ENCODE measurements at regions not wholly inside any gene's neighbourhood (a gene's known extent, or its start where the extent isn't known, plus 50 kb on each side); places are given as distances from the start of the nearest gene placed in this dataset.

GRCh38 chr3:78013653-78014052, 973.8 kb downstream of the ROBO2 start:
- no peak for DNase-seq (ENCODE audit: low read depth)
- no peak overlapping the region for H3K4me3 ChIP-seq (ENCODE audit: low read depth, low read length)
- TF ChIP-seq CTCF (IDR thresholded peaks at IDR 0.05; ENCODE audit: low read depth, low read length, missing control alignments): no peak

GRCh38 chr3:78015856-78016255, 976.0 kb downstream of the ROBO2 start:
- TF ChIP-seq CTCF (IDR thresholded peaks at IDR 0.05; ENCODE audit: low read depth, low read length, missing control alignments): no peak
- H3K4me3 ChIP-seq (ENCODE audit: low read depth, low read length): no peak overlapping the region
- no peak for DNase-seq (ENCODE audit: low read depth)

- H3K4me3 ChIP-seq (ENCODE audit: low read depth, low read length): no peak overlapping the region
- TF ChIP-seq CTCF (IDR thresholded peaks at IDR 0.05; ENCODE audit: low read depth, low read length, missing control alignments): no peak
- DNase-seq (ENCODE audit: low read depth): no peak
Measured at GRCh38 chr3:78021710-78022109, 981.8 kb downstream of the ROBO2 start.

GRCh38 chr3:78022232-78022631, 982.3 kb downstream of the ROBO2 start:
- no peak for DNase-seq (ENCODE audit: low read depth)
- H3K4me3 ChIP-seq (ENCODE audit: low read depth, low read length): no peak overlapping the region
- TF ChIP-seq CTCF (IDR thresholded peaks at IDR 0.05; ENCODE audit: low read depth, low read length, missing control alignments): no peak

- TF ChIP-seq CTCF (IDR thresholded peaks at IDR 0.05; ENCODE audit: low read depth, low read length, missing control alignments): no peak
- H3K4me3 ChIP-seq (ENCODE audit: low read depth, low read length): no peak overlapping the region
- no peak for DNase-seq (ENCODE audit: low read depth)
Measured at GRCh38 chr3:78023257-78023656, 983.4 kb downstream of the ROBO2 start.

GRCh38 chr3:78025916-78026315, 986.0 kb downstream of the ROBO2 start:
- TF ChIP-seq CTCF (IDR thresholded peaks at IDR 0.05; ENCODE audit: low read depth, low read length, missing control alignments): no peak
- H3K4me3 ChIP-seq (ENCODE audit: low read depth, low read length): no peak overlapping the region
- no peak for DNase-seq (ENCODE audit: low read depth)

GRCh38 chr3:78026318-78026828, 986.5 kb downstream of the ROBO2 start:
- no peak overlapping the region for H3K4me3 ChIP-seq (ENCODE audit: low read depth, low read length)
- no peak for TF ChIP-seq CTCF (IDR thresholded peaks at IDR 0.05; ENCODE audit: low read depth, low read length, missing control alignments)
- no peak for DNase-seq (ENCODE audit: low read depth)

All from GM12864 (cell line).